MM.1S (cell line): ENCODE measurements at regions not wholly inside any gene's neighbourhood (a gene's known extent, or its start where the extent isn't known, plus 50 kb on each side); places are given as distances from the start of the nearest gene placed in this dataset.
"Not testable (repeated sequence)": the region's sequence is repeated elsewhere in the genome, so short reads cannot be mapped to it uniquely, and the experiment has no call there.

Experiments used
- DNase-seq: peaks from one replicate; pipeline ENCODE4 v3.0.0-alpha.2; 2015
- H2AFZ ChIP-seq: fragments of 300-600 bp; sonication (generic); 2 replicates; pipeline ENCODE4 v1.6.0; 2016; ENCODE audit warnings: antibody characterized with exemption, low read length
- H3F3A ChIP-seq: fragments of 300-600 bp; sonication (generic); 2 replicates; pipeline ENCODE4 v1.6.1; 2016; ENCODE audit warnings: mild to moderate bottlenecking, antibody characterized with exemption, low read length, moderate library complexity, mixed read lengths; ENCODE audit not compliant: insufficient read depth
- H3K27ac ChIP-seq: fragments of 300-600 bp; sonication (generic); 2 replicates; pipeline ENCODE4 v1.5.1; 2016; ENCODE audit warnings: mild to moderate bottlenecking, low read length
- H3K27me3 ChIP-seq: fragments of 300-600 bp; sonication (generic); replicated peaks from 2 replicates; pipeline ENCODE4 v1.6.0; 2016; ENCODE audit warnings: low read length; ENCODE audit not compliant: insufficient read depth
- H3K36me3 ChIP-seq: fragments of 300-600 bp; sonication (generic); replicated peaks from 2 replicates; pipeline ENCODE4 v1.6.1; 2016; ENCODE audit warnings: mild to moderate bottlenecking, low read length, mixed read lengths; ENCODE audit not compliant: insufficient read depth
- H3K4me1 ChIP-seq: fragments of 300-600 bp; sonication (generic); 2 replicates; pipeline ENCODE4 v1.6.1; 2016; ENCODE audit warnings: low read length, mixed read lengths
- H3K4me2 ChIP-seq: fragments of 300-600 bp; sonication (generic); 2 replicates; pipeline ENCODE4 v1.6.0; 2016; ENCODE audit warnings: low read depth, low read length
- H3K4me3 ChIP-seq: fragments of 300-600 bp; sonication (generic); 2 replicates; pipeline ENCODE4 v1.5.1; 2016; ENCODE audit warnings: low read length, mixed read lengths
- H3K79me2 ChIP-seq: fragments of 300-600 bp; sonication (generic); 2 replicates; pipeline ENCODE4 v1.6.1; 2016; ENCODE audit warnings: mixed run types, low read length, mixed read lengths
- H3K9ac ChIP-seq: fragments of 300-600 bp; sonication (generic); 2 replicates; pipeline ENCODE4 v1.6.1; 2016; ENCODE audit warnings: low read length, mixed read lengths
- H3K9me2 ChIP-seq: fragments of 300-600 bp; sonication (generic); replicated peaks from 2 replicates; pipeline ENCODE4 v1.6.1; 2016; ENCODE audit warnings: mild to moderate bottlenecking, low read length, mixed read lengths; ENCODE audit not compliant: insufficient read depth
- H3K9me3 ChIP-seq: fragments of 300-600 bp; sonication (generic); replicated peaks from 2 replicates; pipeline ENCODE4 v1.6.1; 2016; ENCODE audit warnings: mild to moderate bottlenecking, low read length, mixed read lengths; ENCODE audit not compliant: insufficient read depth
- H4K20me1 ChIP-seq: fragments of 300-600 bp; sonication (generic); 2 replicates; pipeline ENCODE4 v1.6.1; 2016; ENCODE audit warnings: mild to moderate bottlenecking, low read length, moderate library complexity, mixed read lengths; ENCODE audit not compliant: insufficient read depth
- CTCF ChIP-seq: fragments of 300-600 bp; sonication (generic); IDR thresholded peaks from 2 replicates; pipeline ENCODE4 v1.5.1; 2016; ENCODE audit warnings: antibody characterized with exemption, low read length, mixed read lengths
- EZH2 ChIP-seq: fragments of 300-600 bp; sonication (generic); optimal IDR thresholded peaks from 2 replicates; pipeline ENCODE3; 2017; ENCODE audit warnings: low read depth, mild to moderate bottlenecking, antibody characterized with exemption, low read length, mixed read lengths
- EZH2phosphoT487 ChIP-seq: fragments of 300-600 bp; sonication (generic); IDR thresholded peaks from 2 replicates; pipeline ENCODE4 v1.6.1; 2018; ENCODE audit warnings: antibody characterized with exemption, low read length

GRCh38 chr12:47366157-47366556, 286.4 kb upstream of the AMIGO2 start:
- Histone ChIP-seq H3K4me1 (peaks cover 13% of the 10 kb centered on the region), H3K9ac (no peak overlapping the region), H4K20me1 (no peaks in the 10 kb centered on the region), H3K4me3 (no peak overlapping the region), H3K36me3 (no peaks in the 10 kb centered on the region), H3K9me2 (no peaks in the 10 kb centered on the region), H2AFZ (no peak overlapping the region), H3K27ac (no peak overlapping the region), H3K9me3 (no peaks in the 10 kb centered on the region), H3K4me2 (no peak overlapping the region), H3K79me2 (no peaks in the 10 kb centered on the region), H3K27me3 (no peaks in the 10 kb centered on the region), H3F3A (peaks cover 6% of the 10 kb centered on the region; the same call in 1 of the 2 replicates)
- no peak for DNase-seq
- no peak for TF ChIP-seq EZH2
- no peak for TF ChIP-seq EZH2phosphoT487
- no peak for TF ChIP-seq CTCF

- peaks cover 18% of the 10 kb centered on the region for H3K4me1 ChIP-seq
- not testable (repeated sequence) for H3K9me3 ChIP-seq, H3K27ac ChIP-seq, H3K4me3 ChIP-seq, H3K9ac ChIP-seq, H3K79me2 ChIP-seq, H3K9me2 ChIP-seq, DNase-seq, H3K4me2 ChIP-seq, H3K36me3 ChIP-seq, H2AFZ ChIP-seq, H3K27me3 ChIP-seq, H4K20me1 ChIP-seq
- peaks cover 12% of the 10 kb centered on the region; the same call in 1 of the 2 replicates for H3F3A ChIP-seq
Measured at GRCh38 chr12:47365443-47366076, 285.8 kb upstream of the AMIGO2 start.

- no peak overlapping the region for H3K27ac ChIP-seq
- no peak overlapping the region for H3K9ac ChIP-seq
- 0 out of 2 replicates have a peak overlapping the region, but pooled peaks have one; percentile 27 for H3K4me2 ChIP-seq
Measured at GRCh38 chr12:47364261-47364660, 284.5 kb upstream of the AMIGO2 start.

More at GRCh38 chr12:47364261-47364660, 284.5 kb upstream of the AMIGO2 start:
- H3K79me2 ChIP-seq = no peaks in the 10 kb centered on the region
- peaks cover 23% of the 10 kb centered on the region for H3K4me1 ChIP-seq
- no peaks in the 10 kb centered on the region for H3K27me3 ChIP-seq
- no peak overlapping the region for H2AFZ ChIP-seq
- H3K9me2 ChIP-seq = no peaks in the 10 kb centered on the region
- no peak for DNase-seq
- no peaks in the 10 kb centered on the region for H4K20me1 ChIP-seq
- TF ChIP-seq CTCF (no peak), EZH2 (no peak), EZH2phosphoT487 (no peak)
- H3F3A ChIP-seq = peaks cover 13% of the 10 kb centered on the region; the same call in 1 of the 2 replicates
- H3K36me3 ChIP-seq = no peaks in the 10 kb centered on the region
- H3K4me3 ChIP-seq = no peak overlapping the region
- H3K9me3 ChIP-seq = no peaks in the 10 kb centered on the region
